Fibroblast of upper back skin (primary cell): ENCODE measurements at regions not wholly inside any gene's neighbourhood (a gene's known extent, or its start where the extent isn't known, plus 50 kb on each side); places are given as distances from the start of the nearest gene placed in this dataset.
"Not testable (repeated sequence)": the region's sequence is repeated elsewhere in the genome, so short reads cannot be mapped to it uniquely, and the experiment has no call there.

Experiments used
- DNase-seq: peaks from one replicate; pipeline ENCODE4 v3.0.0-alpha.2; 2013

GRCh38 chr10:64784451-64784850 is 1263.2 kb downstream of the REEP3 start:
- DNase-seq, result not testable (repeated sequence)

DNA sequence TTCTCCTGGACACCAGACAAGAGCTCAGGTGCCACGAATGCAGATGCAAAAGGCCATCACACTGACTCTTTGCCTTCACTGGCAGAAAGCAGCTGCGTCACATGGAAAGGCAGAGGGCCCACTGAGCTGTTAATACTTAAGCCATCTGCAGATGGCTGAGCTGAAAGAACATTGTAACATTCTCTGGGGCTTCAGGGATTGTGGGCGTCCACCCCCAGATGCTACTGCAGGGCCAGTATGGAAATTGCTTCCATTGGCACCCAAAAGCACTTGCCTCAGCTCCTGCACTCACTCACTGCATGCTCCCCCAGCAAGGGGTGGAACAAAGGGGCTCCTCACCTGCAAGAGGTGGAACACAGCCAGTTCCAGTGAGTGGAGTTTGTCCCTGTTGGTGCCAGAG is 1264.6 kb downstream of the REEP3 start:
- no peak for DNase-seq

GRCh38 chr10:64786989-64787388 is 1265.8 kb downstream of the REEP3 start:
- DNase-seq, result no peak

- no peak for DNase-seq
Measured at GRCh38 chr10:64795847-64796246, 1274.6 kb downstream of the REEP3 start.

DNA sequence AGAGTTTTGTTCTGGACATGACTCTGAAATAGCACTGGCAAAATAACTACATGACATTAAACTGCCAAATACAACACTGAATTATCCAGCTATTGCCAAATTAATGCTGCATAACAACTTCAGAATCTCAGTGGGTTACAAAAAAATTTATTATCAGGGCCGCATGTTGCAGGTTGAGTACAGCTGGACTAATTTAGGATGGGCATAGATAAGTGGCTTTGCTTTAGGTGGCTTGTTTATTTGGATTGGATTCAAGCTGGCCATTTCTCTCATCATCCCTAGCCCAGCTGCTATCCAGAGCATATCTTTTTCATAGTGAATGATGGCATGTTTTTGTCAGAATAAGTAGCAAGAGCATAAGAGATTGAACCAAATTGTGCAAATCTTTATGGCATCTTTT is 1277.1 kb downstream of the REEP3 start:
- no peak for DNase-seq

DNA sequence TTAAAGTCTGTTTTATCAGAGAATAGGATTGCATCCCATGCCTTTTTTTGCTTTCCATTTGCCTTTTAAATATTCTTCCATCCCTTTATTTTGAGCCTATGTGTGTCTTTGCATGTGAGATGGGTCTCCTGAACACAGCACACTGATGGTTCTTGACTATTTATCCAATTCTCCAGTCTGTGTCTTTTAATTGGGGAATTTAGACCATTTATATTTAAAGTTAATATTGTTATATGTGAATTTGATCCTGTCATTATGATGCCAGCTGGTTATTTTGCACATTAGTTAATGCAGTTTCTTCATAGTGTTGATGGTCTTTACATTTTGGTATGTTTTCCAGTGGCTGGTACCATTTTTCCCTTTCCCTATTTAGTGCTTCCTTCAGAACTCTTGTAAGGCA is 1287.0 kb downstream of the REEP3 start:
- not testable (repeated sequence) for DNase-seq

DNA sequence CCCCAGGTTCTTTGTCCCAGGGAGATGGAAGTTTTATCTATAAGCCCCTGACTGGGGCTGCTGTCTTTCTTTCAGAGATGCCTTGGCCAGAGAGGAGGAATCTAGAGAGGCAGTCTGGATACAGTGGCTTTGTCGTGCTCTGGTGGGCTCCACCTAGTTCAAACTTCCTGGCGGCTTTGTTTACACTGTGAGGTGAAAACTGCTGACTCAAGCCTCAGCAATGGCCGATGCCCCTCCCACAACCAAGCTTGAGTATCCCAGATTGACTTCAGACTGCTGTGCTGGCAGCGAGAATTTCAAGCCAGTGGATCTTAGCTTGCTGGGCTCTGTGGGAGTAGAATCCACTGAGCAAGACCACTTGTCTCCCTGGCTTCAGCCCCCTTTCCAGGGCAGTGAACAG is 1288.8 kb downstream of the REEP3 start:
- peak; percentile 6 for DNase-seq

- DNase-seq, result no peak
Measured at GRCh38 chr10:64813391-64813790, 1292.2 kb downstream of the REEP3 start.

- no peak for DNase-seq
Measured at GRCh38 chr10:64814201-64814600, 1293.0 kb downstream of the REEP3 start.

DNA sequence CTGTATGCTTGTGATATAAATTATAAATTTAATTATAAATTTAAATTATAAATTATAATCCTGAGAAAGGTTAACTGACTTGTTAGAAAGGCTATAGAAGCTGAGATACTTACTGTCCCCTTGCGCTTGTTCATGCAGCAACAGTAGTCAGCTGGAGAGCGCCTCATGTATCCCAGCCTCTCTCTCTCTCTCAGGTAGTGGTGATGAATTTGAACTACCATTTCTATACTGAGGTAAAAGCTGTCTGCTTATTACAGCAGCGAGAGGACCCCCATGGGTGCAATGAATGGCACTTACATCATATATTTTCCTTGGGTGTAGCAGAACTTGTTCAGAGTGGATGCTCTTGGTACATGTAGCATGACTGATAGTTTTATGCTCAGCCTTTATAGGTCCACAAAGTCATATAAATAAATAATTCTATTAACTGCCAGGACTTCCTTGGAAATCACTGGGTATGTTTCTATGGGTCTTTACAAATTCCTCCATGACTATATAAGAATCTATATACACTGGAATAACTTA is 1308.7 kb downstream of the REEP3 start:
- DNase-seq, result no peak

- no peak for DNase-seq
Measured at GRCh38 chr10:64830869-64831268, 1309.7 kb downstream of the REEP3 start.

GRCh38 chr10:64840341-64840740 is 1319.1 kb downstream of the REEP3 start:
- DNase-seq, result no peak

GRCh38 chr10:64846700-64847099 is 1325.5 kb downstream of the REEP3 start:
- peak; percentile 6 for DNase-seq

- DNase-seq, result no peak
Measured at GRCh38 chr10:64855941-64856340, 1334.7 kb downstream of the REEP3 start.

DNA sequence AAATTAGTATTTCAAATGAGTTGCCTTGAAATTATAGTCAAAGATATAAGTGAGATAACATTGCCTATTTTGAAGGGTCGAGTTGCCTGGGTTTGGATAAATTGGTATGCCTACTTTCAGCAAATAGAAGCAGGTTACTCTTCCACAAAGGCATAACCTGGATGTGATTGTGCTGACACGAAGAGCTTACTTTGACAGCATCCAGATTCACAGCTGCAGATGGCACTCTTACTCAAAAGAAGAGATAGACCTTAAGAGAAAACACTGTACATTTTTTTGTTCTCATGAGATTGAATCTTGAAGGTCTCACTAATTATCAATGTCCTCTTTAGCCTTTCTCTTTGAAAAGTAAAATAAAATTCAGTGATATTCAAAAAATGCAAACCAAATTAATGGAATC is 1338.7 kb downstream of the REEP3 start:
- no peak for DNase-seq

- no peak for DNase-seq
Measured at GRCh38 chr10:64863836-64864235, 1342.6 kb downstream of the REEP3 start.

DNA sequence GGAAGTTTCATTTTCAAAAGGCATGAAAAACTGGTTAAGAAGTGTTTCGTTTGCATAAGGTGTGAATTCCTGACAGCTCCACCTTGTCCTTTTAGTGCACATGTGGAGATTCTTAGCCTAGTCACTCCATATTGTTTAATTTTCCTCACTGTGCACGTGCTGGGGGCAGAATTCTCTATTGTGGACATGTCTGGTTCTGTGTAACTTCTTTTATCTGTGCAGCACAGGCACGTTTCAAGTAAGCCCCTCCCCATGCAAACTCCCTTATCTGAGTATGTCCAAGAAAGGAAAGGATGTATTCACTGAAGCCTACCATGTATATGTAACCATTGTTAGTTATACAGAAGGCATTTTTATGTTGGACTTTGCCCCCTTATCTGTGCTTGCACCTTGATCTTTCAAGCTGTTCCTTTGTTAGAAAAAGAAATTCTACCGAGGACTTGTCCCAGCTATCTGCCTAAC is 1346.3 kb downstream of the REEP3 start:
- no peak for DNase-seq

- no peak for DNase-seq
Measured at GRCh38 chr10:64873088-64873487, 1351.9 kb downstream of the REEP3 start.

DNA sequence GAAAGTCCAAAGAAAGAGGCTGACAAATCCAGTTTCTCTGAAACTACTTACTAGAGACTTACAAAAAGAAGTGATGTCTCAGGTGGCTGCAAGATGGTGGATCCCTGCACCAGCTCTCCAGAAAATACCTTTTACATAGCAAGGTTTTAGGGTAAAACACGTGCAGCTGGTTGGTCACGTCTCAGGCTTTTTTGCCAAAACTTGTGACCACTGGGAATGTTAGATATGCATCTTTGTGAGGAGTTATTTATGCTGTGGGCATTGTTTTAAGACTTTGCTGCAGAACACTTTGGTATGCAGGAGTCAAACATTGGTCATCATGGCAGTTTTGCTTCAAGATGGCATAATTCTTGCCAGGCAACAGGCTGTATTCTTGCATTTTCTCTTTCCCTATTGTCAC is 1352.8 kb downstream of the REEP3 start:
- DNase-seq, result no peak

DNA sequence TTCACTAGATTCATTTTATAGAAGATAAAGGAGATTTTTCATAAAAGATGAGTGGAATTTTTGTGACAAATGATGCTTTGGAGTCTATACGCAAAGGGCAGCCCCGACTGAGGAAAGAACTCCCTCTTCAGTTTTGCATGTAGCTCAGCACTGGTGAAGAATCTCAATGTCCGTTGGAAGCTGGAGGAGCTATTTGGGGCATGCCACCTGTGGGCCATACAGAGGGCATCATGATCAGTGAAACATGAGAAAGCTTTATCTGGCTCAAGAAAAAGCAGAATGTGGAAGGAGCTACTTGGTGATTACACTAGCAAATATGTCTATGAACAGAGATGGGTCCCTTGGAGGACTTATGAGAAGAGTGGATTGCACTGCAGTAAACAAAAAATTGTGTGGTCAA is 1359.3 kb downstream of the REEP3 start:
- DNase-seq, result no peak

DNA sequence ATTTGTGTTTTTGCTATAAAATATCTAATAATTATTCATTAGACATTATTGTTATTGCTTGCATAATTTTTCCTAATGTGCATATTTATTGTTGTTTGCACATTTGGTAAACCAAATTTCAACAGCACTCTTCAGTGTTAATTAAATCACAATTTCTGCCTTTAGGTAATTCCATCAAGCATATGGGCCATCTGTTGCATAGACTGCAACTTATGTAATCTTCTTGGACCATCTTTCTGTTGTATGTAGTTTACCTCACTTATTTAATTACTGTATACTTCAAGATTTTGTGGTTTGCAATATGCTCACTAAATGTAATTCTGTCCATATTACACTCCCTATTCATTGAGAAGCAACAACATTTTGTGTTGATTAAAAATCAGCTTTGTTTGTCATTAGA is 1360.1 kb downstream of the REEP3 start:
- no peak for DNase-seq

DNA sequence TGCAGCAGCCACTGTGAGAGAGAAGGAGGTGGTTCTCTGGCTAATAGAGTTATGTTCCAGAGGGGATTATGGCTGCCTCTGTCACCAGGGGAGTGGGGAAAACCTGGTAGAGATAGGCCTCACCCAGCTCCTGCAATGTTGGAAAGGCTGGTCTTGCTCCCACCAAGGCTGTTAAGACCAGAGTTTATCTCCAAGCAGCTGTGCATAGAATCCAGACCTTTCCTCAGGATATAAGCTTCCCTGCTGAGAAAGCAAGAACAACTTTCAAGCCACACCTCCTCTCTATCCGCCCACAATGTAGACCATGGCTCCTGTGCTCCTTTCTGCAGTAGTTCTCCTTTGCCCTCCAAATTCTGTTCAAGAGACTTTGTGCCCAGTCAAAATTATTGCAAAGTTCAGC is 1375.4 kb downstream of the REEP3 start:
- DNase-seq, result no peak

- DNase-seq, result not testable (repeated sequence)
Measured at GRCh38 chr10:64906311-64906710, 1385.1 kb downstream of the REEP3 start.

GRCh38 chr10:64924306-64924705 is 1403.1 kb downstream of the REEP3 start:
- DNase-seq, result not testable (repeated sequence)

GRCh38 chr10:64952042-64952441 is 1430.8 kb downstream of the REEP3 start:
- DNase-seq, result no peak

GRCh38 chr10:64956441-64956840 is 1435.2 kb downstream of the REEP3 start:
- DNase-seq, result no peak
